ENCODE measurements at regions not wholly inside any gene's neighbourhood (a gene's known extent, or its start where the extent isn't known, plus 50 kb on each side); places are given as distances from the start of the nearest gene placed in this dataset.

- no peak for TF ChIP-seq EZH2 (IDR thresholded peaks at IDR 0.05; ENCODE audit: low read length, unreplicated experiment)
- no peak for TF ChIP-seq CTCF (conservative IDR thresholded peaks at IDR 0.05; ENCODE audit: low read depth, low read length)
- no peak for TF ChIP-seq EZH2phosphoT487 (IDR thresholded peaks at IDR 0.05; ENCODE audit: borderline replicate concordance, low read length)
Measured at GRCh38 chr12:47556261-47557030, 149.4 kb downstream of the RPAP3 start.

Data from PC-3 (cell line).